OCI-LY1 (cell line): ENCODE measurements at regions not wholly inside any gene's neighbourhood (a gene's known extent, or its start where the extent isn't known, plus 50 kb on each side); places are given as distances from the start of the nearest gene placed in this dataset.
"Not testable (repeated sequence)": the region's sequence is repeated elsewhere in the genome, so short reads cannot be mapped to it uniquely, and the experiment has no call there.

Experiments used
- EZH2 ChIP-seq: fragments of 200-600 bp; sonication (generic), shearing (Covaris generic); IDR thresholded peaks from 2 replicates; pipeline ENCODE4 v1.8.0; 2017; ENCODE audit warnings: borderline replicate concordance, mixed run types, mild to moderate bottlenecking, antibody characterized with exemption, low read length, moderate library complexity, mixed read lengths
- TF ChIP-seq, protein P1 (sequence below): fragments of 200-600 bp; sonication (generic), shearing (Covaris generic); IDR thresholded peaks from 2 replicates; pipeline ENCODE4 v1.5.1; 2017; ENCODE audit warnings: mild to moderate bottlenecking, antibody characterized with exemption, low read length, moderate library complexity, mixed read lengths

DNA sequence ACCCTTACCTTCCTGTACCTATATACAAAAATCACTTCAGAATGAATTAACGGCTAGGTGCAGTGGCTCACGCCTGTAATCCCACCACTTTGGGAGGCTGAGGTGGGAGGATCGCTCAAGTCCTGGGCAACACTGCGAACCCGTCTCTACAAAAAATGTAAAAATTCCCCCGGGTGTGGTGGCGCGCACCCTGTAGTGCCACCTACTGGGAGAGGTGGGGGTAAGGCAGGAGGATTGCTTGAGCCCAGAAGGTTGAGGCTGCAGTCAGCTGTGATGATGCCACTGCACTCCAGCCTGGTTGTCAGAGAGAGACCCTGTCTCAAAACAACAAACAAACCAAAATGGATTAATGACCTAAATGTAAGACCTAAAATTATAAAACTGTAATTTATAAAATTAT is 307.6 kb downstream of the SPATA31A1 start:
- TF ChIP-seq EZH2, result not testable (repeated sequence)
- TF ChIP-seq, protein P1, sequence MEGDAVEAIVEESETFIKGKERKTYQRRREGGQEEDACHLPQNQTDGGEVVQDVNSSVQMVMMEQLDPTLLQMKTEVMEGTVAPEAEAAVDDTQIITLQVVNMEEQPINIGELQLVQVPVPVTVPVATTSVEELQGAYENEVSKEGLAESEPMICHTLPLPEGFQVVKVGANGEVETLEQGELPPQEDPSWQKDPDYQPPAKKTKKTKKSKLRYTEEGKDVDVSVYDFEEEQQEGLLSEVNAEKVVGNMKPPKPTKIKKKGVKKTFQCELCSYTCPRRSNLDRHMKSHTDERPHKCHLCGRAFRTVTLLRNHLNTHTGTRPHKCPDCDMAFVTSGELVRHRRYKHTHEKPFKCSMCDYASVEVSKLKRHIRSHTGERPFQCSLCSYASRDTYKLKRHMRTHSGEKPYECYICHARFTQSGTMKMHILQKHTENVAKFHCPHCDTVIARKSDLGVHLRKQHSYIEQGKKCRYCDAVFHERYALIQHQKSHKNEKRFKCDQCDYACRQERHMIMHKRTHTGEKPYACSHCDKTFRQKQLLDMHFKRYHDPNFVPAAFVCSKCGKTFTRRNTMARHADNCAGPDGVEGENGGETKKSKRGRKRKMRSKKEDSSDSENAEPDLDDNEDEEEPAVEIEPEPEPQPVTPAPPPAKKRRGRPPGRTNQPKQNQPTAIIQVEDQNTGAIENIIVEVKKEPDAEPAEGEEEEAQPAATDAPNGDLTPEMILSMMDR, result not testable (repeated sequence)
